Suppressor macrophage (primary cell): ENCODE measurements at regions not wholly inside any gene's neighbourhood (a gene's known extent, or its start where the extent isn't known, plus 50 kb on each side); places are given as distances from the start of the nearest gene placed in this dataset.
"Not testable (repeated sequence)": the region's sequence is repeated elsewhere in the genome, so short reads cannot be mapped to it uniquely, and the experiment has no call there.

Experiments
- DNase-seq, 4 experiments: peaks; one replicate each; pipeline ENCODE4 v3.0.0-alpha.2; 2020 to 2022

- no peak for DNase-seq
These were observed 182.0 kb upstream of the ZC3H15 start for GRCh38 chr2:186304064-186304463.

- DNase-seq: no peak
These were observed 179.3 kb upstream of the ZC3H15 start for GRCh38 chr2:186306754-186307153.

GRCh38 chr2:186307871-186308270, 178.2 kb upstream of the ZC3H15 start:
- no peak for DNase-seq

- DNase-seq: no peak
These were observed 177.7 kb upstream of the ZC3H15 start for GRCh38 chr2:186308347-186308746.

- no peak for DNase-seq
These were observed 176.2 kb upstream of the ZC3H15 start for GRCh38 chr2:186309901-186310300.

GRCh38 chr2:186319105-186319504, 167.0 kb upstream of the ZC3H15 start:
- DNase-seq: no peak

- DNase-seq: no peak
These were observed 160.1 kb upstream of the ZC3H15 start for GRCh38 chr2:186325827-186326535.

GRCh38 chr2:186327251-186327868, 158.7 kb upstream of the ZC3H15 start:
- DNase-seq: no peak

GRCh38 chr2:186328838-186329237, 157.2 kb upstream of the ZC3H15 start:
- no peak for DNase-seq

GRCh38 chr2:186330050-186330449, 156.0 kb upstream of the ZC3H15 start:
- DNase-seq: no peak

GRCh38 chr2:186339716-186340115, 146.3 kb upstream of the ZC3H15 start:
- no peak for DNase-seq

- DNase-seq: no peak
These were observed 144.0 kb upstream of the ZC3H15 start for GRCh38 chr2:186342029-186342428.

- no peak for DNase-seq
These were observed 140.3 kb upstream of the ZC3H15 start for GRCh38 chr2:186345745-186346144.

GRCh38 chr2:186346216-186346615, 139.8 kb upstream of the ZC3H15 start:
- DNase-seq: no peak

GRCh38 chr2:186347472-186347871, 138.6 kb upstream of the ZC3H15 start:
- DNase-seq: no peak

GRCh38 chr2:186348200-186348599, 137.9 kb upstream of the ZC3H15 start:
- DNase-seq: no peak

GRCh38 chr2:186349508-186349907, 136.6 kb upstream of the ZC3H15 start:
- DNase-seq: no peak

GRCh38 chr2:186354160-186354559, 131.9 kb upstream of the ZC3H15 start:
- not testable (repeated sequence) for DNase-seq

- no peak for DNase-seq
These were observed 120.7 kb upstream of the ZC3H15 start for GRCh38 chr2:186365406-186365805.

- DNase-seq: no peak
These were observed 107.0 kb upstream of the ZC3H15 start for GRCh38 chr2:186379052-186379451.

GRCh38 chr2:186380805-186381204, 105.3 kb upstream of the ZC3H15 start:
- no peak for DNase-seq

GRCh38 chr2:186381573-186381972, 104.5 kb upstream of the ZC3H15 start:
- no peak for DNase-seq

GRCh38 chr2:186382932-186383331, 103.1 kb upstream of the ZC3H15 start:
- DNase-seq: no peak

- DNase-seq: no peak
These were observed 101.8 kb upstream of the ZC3H15 start for GRCh38 chr2:186384226-186384625.
